ENCODE measurements at regions not wholly inside any gene's neighbourhood (a gene's known extent, or its start where the extent isn't known, plus 50 kb on each side); places are given as distances from the start of the nearest gene placed in this dataset.

DNA sequence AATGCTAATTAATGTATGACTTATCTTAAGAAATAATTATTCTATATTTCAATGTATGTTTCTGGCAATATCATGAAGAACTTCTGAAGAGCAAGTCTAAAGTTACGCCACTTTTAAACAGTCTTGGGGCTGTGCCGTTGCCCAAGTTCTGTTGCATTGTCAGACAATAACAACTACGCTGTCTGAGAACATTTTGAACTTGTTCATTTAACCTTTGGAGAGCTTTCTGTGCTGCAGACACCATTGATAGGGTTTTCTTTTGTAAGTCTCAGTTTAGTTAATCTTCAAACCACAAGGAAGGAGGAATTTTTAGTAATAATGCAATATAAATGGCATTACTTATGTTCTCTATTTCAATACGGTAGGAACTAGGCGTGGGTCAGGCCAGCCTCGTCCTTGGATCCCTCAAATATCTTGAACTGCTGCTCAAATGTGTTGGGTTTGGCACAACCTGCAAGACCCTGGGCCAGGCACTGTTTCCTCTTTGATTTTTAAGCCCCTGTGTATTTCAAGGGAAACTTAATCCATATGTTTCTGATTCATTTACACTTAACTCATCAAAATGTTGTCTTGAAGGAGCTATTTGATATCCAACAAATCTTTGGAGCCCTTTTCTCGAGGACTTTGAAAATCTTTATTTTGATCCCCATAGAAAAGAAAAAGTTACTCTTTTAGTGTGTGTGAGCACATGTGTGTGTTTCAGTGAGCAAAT is 215.5 kb downstream of the INHBA start:
- no peak for DNase-seq (ENCODE audit: extremely low read depth in 1 of 11, low read depth in 9 of 11, low spot score in 4 of 11)

DNA sequence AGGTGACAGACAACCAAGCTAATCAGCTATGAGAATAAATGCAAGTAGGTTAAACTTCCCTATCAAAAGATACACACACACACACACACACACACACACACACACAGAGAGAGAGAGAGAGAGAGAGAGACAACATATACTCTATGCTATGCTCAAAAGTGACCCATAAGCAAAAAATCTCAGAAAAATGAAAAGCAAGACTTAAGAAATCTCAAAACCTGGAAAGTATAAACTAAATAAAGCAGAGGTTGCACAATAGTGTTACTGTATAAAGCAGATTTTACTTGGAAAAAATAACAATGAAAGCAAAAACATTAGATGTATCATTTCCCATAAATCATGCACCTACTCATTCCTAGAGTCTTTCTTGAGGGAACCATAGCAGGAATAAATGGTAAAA is 221.5 kb downstream of the INHBA start:
- DNase-seq (ENCODE audit: extremely low read depth in 1 of 11, low read depth in 9 of 11, low spot score in 4 of 11) = no peak

DNA sequence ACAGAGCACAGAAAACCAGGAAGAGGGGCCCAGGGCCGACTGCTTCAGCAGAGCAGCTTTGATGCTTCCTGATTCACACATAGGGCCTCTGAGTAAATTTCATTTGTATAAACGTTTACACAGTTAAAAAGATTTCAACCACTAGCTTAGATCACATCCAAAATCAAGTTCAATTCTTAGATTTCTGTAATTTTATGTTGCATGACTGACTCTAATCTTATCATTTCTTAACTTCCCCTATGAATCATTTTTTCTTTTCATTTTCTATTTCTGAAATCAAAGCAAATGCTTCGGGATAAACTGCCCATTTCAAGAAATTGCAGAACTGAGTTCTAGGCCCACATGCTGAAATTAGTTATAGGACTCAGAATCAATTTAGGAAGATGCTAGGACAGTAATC is 224.7 kb downstream of the INHBA start:
- DNase-seq (ENCODE audit: extremely low read depth in 1 of 11, low read depth in 9 of 11, low spot score in 4 of 11) = no peak

DNA sequence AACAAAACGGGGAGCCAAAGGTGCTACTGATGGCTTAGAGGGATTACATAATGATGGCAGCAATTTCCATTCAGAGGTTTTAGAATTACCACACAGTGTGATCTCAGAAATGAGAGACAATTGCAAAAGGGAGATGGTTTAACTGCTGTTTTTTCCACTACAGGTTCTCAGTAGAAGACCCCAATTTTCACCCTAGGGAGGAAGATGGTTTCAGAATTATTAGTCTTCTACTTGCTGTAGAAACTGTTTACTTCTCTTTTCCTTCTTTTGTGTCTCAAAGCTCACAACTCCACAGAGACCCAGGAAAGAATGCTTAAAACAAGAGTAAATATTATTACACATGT is 226.5 kb downstream of the INHBA start:
- no peak for DNase-seq (ENCODE audit: extremely low read depth in 1 of 11, low read depth in 9 of 11, low spot score in 4 of 11)

DNA sequence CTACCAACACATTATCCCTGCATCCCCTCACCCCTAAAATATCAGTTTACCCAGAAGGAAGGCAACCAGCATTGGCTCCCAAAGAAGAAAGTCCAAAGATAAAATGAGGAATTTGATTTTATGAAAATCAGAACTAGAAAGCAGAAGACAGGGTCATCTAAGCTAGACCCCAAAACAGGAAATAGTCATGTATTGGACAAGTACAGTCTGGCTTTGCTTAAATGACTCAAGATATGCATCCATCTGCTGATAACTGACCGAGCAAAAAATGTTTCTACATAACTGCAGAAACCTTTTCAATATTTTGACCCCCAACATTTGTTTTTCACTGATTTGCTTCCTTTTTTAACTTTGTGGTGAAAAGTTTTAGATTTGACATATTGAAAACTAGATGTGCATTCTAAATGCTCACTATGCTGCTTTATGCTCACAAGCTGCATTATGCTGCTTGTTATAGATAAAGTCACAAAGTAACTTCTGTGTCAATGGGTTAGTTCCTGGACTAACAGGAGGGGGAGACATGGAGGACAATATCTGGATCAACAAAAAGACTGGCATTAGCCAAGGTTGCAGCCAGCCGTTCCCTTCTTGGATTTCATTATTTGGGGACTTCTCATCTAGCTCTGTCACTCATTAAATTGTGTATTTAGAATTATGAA is 227.0 kb downstream of the INHBA start:
- no peak for DNase-seq (ENCODE audit: extremely low read depth in 1 of 11, low read depth in 9 of 11, low spot score in 4 of 11)

DNA sequence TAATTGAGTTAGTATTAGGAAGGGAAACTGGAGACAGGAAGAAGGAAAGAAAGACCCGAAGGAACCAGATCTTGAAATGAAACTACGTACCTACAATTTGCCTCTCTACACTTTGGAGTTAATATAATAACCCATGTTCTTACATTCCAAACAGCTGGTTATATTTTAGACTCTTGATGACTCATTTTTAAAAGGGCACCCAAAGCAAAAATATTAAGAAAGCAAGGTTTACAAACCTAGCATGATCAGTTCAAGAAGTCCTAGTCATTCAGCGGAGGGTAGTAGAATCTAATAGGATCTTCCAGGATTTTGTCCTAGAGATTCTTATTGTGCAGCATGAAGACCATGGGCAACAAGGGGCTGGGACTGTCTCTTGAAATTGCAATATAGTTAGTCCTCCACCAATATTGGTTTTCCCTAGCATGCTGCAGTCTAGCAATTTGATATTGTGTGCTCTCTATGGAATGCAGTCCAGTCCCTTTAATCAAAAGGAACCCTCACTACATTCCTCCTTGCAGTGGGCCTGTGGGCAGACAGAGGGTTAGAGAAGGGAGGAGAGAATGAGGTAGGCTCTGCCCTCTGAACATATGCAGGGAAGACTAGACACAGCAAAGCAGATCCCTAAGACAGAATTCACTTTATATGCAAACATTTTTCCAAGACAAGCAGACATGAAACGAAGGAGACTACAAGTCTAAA is 230.3 kb downstream of the INHBA start:
- DNase-seq (ENCODE audit: extremely low read depth in 1 of 11, low read depth in 9 of 11, low spot score in 4 of 11) = no peak

DNA sequence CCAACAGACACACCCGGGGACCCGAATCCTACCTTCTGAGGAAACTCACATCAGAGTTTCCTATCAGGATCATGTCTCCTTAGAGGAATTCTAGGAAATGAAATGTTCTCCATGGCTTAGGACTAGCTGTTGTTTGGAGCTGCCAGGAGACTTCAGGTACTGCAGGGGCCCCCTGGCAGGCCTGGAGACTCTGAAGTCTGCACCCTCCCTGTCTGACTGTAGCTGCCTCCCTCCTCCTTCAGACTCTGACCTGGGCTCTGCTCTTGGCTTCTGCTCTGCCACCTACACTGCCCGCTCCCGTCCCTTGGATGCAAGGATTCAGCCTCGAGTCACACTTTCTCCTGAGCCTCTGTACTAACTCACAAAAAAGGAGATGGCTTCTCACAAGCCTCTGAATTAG is 232.8 kb downstream of the INHBA start:
- no peak for DNase-seq (ENCODE audit: extremely low read depth in 1 of 11, low read depth in 9 of 11, low spot score in 4 of 11)

DNA sequence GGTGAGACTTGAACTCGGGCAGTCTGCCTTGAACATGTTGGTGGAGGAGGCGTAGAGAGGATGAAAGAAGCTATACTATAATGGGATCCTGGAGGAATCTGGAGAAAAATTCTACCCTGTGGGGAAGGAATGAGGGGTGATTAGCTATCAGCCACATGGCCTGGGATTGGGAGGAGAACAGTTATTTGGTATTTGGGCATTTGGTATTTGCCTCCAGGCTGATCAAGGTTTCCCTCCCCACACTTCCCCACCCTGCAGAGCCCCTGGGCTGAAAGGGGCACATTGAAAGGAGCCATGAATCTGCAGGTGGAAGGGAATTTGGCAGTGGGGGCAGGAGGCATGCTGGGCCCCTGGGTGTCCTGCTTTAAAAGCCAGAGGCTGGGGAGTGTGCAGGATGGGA is 235.3 kb downstream of the INHBA start:
- no peak for DNase-seq (ENCODE audit: extremely low read depth in 1 of 11, low read depth in 9 of 11, low spot score in 4 of 11)

DNA sequence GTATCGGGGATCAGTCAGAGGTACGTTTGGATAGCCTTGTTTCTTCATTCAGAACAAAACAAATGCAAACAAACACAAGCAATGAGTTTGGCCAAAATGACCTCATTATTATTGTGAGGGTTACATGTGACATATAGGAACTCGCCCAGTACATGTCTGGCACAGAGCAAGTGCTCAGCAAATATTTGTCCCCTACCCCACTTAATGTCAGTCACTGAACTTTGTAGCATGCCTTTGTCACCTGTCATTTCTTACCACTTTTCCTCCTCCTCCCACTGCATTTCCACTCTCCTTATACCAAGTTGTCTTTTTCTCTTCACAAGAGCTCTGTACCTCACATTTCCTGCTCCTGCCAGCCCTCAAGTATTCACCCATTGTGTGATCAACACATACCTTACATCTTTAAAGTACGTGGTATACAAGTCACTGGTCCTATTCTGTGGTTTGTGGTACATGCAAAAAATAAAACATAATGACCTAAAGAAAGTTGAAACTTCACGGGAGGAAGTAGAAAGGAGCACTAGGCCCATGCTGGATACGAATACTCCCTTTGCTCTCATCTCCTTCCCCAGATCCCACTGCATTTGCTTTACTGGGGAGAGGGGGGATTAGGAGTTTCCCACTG is 236.0 kb downstream of the INHBA start:
- DNase-seq (ENCODE audit: extremely low read depth in 1 of 11, low read depth in 9 of 11, low spot score in 4 of 11) = no peak

DNA sequence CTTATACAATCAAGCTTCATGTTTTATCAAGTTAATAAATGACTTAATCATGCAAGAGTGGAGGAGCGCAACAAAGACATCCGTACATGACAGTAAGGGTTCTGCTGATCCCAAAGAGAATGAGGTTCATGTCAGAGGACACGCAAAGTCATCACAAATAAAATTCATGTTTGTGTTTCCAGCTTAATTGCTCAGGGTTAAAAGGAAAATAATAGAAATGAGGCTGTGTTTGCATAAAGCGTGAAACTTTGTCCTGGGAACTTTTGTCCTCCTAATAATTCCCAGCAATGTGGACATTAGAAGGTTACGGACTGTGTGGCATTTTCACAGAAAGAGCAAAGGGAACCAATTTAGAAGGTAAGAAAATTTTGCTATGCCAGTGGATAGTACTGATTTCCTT is 237.3 kb downstream of the INHBA start:
- no peak for DNase-seq (ENCODE audit: extremely low read depth in 1 of 11, low read depth in 9 of 11, low spot score in 4 of 11)

DNA sequence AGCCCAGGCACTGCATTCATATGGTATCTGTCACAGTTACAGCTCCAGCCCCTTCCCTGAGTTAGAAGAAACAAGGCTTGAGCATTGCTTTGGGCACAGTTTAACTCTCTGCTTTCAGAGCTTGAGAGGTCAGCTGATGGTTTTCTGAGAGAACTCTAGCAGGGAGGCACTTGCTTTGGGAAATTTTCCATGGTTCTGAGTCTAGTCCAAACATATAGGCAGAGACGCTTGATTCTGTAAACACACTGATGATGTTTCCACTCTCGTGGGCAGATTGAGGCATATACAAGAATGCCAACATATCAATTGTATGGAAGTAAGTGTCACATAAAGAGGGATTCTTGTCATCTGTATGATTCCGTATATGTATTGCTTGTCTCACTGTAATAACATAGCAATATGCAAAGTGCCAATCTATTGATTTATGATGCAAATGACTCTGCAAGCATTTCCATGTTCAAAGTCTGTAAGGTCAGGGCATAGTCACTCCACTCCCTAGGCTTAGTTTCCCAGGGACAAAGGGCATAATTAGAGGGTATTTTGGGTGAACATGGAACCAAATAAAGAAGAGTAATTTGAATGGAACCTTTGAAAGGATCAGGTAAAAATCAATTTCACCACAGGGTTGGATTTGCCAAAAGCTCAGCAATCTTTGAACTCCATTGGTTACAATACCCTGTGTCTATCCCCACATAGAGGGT is 239.0 kb downstream of the INHBA start:
- DNase-seq (ENCODE audit: extremely low read depth in 1 of 11, low read depth in 9 of 11, low spot score in 4 of 11) = no peak

DNA sequence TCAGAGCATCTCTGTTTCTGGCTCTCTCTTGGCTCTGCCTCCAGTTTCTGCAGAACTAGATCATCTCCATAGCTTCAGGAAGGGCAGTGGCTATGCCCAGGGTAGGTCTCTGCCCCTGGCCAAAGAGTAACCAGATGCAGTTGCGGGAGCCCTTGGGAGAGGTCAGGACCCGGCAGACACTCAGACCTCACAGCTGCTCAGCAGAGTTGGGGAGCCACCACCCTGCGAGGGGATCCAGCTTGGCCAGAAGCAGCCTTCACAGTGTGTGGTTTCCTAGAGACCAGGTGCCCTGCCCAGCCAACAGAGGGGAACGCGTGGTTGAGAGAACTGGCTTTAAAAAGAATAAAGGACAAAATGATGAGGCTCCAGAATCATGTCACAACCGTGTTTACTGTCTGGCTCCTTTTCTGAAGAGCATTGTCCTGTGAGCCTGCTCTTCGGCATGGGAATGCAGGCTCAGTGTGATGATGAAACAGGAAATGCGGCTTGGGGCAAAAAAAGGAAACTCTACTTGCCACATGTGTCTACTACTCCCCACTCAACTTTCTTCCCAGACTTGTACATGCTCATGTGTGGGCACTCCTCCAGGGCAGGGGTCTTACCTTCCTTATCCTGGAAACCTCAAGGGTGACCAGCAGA is 243.1 kb downstream of the INHBA start:
- no peak for DNase-seq (ENCODE audit: extremely low read depth in 1 of 11, low read depth in 9 of 11, low spot score in 4 of 11)

DNA sequence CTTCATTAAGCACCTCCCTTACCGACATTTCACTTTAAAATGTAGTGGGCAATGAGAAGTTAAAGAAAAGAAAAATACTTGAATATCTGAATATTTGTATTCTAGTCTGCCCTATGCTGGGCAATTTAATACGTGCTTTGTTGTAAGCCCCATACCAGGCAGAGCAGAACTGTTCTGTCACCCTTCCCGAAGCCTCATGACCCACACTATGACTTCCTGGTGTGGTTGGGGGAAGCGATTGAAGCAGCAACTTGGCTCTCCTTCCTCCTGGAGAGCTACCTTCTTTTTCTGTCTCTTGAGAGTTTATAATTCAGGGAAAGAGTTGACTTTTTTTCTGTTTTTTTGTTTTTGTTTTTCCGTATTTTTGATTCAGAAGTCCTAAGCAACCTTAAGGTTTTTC is 243.7 kb downstream of the INHBA start:
- DNase-seq (ENCODE audit: extremely low read depth in 1 of 11, low read depth in 9 of 11, low spot score in 4 of 11) = no peak

DNA sequence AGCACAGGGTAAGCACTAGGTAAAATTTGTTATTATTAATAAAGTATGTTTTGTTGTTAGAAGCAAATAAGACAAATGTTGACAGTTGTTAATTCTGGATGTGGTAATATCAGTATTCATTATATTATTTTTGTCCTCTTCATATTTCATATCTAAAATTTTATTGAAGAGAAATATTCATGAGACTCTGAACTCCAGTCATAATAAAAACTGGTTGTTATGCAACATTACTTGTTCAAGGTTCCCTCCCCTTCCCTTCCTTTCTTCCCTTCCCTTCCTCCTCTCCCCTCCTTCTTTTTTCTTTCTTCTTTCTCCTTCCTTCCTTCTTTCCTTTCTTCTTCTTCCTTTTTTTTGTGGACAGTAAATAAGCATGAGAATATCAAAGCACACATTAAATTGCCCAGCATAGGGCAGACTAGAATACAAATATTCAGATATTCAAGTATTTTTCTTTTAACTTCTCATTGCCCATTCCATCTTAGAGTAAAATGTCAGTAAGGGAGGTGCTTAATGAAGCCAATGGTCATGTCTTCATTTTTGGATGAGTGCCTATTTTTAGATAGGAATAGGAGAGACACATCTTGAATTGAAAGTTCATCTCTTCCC is 245.0 kb downstream of the INHBA start:
- DNase-seq (ENCODE audit: extremely low read depth in 1 of 11, low read depth in 9 of 11, low spot score in 4 of 11) = no peak

DNA sequence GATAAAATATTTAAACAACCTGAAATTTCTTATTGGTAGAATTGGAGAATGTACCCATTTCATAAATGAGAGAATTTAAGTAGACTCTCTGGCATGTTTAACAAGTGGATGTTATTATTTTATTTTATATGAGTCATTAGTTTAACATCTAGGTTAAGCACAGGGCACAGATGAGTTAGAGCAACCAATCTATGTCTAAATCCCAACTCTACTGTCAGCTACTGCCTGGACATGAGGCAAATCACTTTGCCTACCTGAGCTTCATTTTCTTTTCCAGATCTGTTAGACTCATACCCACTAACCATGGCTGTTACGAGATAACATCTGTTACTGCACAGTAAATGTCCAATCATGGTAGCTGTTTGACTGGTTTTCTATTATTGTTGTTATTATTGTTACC is 251.1 kb downstream of the INHBA start:
- DNase-seq (ENCODE audit: extremely low read depth in 1 of 11, low read depth in 9 of 11, low spot score in 4 of 11) = no peak

DNA sequence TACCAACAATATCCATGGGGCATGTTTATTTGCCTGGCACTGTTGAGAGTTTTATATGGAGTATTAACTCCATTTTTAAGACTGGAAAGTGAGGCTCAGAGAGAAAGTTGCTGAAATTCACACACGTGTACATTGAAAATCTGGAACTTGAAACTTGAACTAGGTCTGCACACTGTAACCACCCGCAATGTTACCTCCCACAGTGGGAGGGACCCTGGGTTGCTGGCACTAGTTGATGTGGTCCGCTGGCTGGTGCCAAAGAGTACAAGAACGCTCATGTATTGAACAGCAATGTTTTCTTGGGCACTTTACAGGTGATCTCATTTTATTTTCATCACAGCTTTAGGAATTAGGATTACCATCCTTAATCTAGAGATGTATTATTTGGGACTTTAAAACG is 253.2 kb downstream of the INHBA start:
- no peak for DNase-seq (ENCODE audit: extremely low read depth in 1 of 11, low read depth in 9 of 11, low spot score in 4 of 11)

DNA sequence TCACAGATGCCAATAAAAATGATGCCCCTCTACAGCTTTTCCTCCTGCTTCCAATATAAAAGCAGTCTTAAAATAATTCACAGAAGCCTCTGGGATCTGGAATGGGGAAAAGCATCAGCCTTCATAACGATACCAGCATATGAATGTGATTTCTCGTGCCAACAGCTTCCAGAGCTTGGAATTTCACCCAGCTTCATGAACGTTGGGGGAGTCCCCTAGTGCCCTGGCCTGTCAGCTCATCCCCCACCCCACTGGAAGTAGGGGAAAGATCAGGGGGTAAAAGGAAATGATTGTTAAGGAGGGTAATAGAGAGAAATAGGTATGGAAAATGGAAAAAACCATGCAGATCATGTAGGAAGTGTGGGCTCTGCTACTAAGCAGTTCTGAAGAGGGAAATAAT is 253.6 kb downstream of the INHBA start:
- DNase-seq (ENCODE audit: extremely low read depth in 1 of 11, low read depth in 9 of 11, low spot score in 4 of 11) = no peak

DNA sequence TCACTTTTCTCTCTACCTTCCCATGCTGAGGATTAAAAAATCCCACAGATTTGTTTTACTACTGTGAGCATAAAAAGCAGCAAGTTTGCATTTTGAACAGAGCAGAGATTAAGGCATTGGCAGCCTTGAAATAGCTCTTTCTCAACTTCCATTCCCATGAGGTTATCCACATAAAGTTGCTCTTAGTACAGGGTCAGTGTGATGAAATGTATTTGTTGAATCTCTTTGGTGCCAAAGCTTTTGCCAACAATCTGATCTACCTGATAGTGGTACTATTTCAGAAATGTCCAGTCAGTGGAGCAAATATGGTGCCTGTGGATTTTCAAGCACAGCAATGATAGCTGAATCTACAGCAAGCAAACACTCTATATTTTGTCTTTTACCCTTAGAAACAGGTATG is 254.8 kb downstream of the INHBA start:
- DNase-seq (ENCODE audit: extremely low read depth in 1 of 11, low read depth in 9 of 11, low spot score in 4 of 11) = no peak

Data from renal cortex interstitium (tissue), 11 donors.